NCI-H748 (cell line): ENCODE measurements at regions not wholly inside any gene's neighbourhood (a gene's known extent, or its start where the extent isn't known, plus 50 kb on each side); places are given as distances from the start of the nearest gene placed in this dataset.
"Not testable (repeated sequence)": the region's sequence is repeated elsewhere in the genome, so short reads cannot be mapped to it uniquely, and the experiment has no call there.

ENCODE experiments used
- DNase-seq: peaks from one replicate; lab custom pipeline; 2025; ENCODE audit not compliant: unreplicated experiment; lab: John Stamatoyannopoulos, UW

- no peak for DNase-seq
Measured at GRCh38 chr1:204777591-204777990, 92.1 kb upstream of the LRRN2 start.

GRCh38 chr1:204780630-204781029 is 90.0 kb upstream of the NFASC start:
- DNase-seq = no peak

- DNase-seq = no peak
Measured at GRCh38 chr1:204782118-204782700, 88.5 kb upstream of the NFASC start.

GRCh38 chr1:204785023-204785422 is 85.6 kb upstream of the NFASC start:
- not testable (repeated sequence) for DNase-seq

DNA sequence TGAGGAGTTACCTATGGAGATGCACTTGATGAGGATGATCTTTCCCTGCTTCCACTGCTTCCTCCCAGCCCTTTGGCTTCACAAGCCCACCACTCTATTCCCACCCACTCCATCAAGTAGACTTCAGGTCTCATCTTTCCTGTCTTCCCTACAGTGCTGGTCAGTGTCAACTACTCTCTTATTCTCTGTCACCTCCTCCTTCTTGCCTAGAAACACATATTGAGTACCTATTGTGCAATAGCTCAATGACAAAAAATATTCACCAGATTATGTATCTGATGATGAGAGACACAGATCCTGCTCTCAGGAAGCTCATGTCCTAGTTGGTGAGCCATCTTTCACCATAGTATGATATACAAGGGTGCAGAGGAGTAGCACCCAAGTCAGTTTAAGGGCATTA is 82.2 kb upstream of the NFASC start:
- no peak for DNase-seq

DNA sequence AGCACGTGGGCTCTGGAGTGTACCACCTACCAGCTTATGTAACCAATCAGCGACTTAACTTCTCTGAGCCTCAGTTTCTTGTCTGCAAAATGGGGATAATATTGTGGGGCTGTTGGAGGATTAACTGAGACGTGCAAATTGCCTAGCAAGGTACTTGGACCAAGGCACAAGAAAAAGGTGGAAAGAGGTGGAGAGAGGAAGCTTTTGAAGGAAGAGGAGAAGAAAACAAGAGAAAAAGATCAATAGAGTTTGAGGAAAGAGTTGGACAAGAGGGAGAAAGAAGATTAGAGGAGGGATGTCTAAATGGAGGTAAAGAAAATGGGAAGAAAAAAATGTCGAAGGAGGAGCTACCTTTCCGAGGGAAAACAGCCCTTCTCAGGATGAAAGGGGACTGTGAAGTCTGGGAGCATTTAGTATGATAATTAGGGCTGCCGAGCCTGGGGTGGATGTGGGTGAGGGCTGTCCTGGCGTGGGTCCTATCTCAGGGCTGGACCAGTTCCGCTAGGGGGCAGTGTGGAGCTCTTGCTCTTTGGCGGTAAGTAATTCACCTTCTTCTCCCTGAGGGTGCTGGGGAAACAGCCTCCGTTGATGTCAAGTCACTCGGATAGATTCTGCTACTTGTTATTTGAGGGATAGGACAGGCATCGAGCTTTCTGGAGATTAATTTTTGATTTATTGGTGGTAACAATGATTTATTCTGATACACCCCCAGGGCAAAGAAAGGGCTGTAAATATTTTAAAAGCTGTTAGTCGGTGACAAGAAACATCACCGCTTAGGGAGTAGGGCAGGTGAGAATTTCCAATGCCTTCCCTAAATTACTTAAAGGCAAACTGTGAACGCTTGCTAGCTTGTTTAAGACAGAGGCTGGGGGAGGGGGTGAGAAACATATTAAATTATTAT is 79.0 kb upstream of the NFASC start:
- peak; percentile 55 for DNase-seq

DNA sequence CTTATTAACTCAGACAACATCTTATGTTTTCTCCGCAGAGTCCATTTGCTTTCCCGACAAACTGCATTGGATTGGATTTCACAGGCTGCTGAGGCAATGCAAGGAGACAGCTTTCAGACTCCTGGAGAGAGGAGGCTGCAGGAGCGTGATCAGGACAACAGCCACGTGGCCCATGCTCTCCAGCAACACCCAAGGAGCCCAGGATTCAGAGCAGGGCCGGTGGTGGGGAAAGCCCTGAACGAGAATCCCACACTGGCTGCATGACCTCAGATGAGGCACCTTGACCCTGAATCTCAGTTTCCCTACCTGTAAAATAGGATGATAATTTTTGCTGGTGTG is 78.3 kb upstream of the NFASC start:
- no peak for DNase-seq

GRCh38 chr1:204793259-204793914 is 77.3 kb upstream of the NFASC start:
- DNase-seq = no peak

GRCh38 chr1:204796886-204797285 is 73.8 kb upstream of the NFASC start:
- not testable (repeated sequence) for DNase-seq

- DNase-seq = peak; percentile 17
Measured at GRCh38 chr1:204797401-204797800, 73.3 kb upstream of the NFASC start.

DNA sequence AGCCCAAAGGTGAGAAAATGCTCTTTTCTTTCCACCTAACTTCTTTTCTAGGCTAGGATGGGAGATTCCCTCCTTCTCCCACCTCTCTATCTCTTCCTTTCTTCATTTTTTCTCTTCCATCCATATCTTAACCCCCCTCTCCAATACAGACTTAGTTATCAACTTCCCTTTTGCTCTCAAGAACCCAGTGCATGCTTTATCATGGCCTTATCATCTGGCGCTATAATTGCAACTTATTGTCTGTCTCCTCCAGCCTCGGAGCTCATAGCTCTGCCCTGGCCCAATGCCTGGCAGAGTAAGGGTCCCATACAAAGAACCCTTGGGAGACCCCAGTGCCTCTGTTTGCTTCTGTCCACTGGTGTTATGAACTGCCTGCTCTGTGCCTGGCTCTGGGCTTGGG is 71.0 kb upstream of the NFASC start:
- DNase-seq = no peak

GRCh38 chr1:204801211-204801610 is 69.5 kb upstream of the NFASC start:
- DNase-seq = no peak

DNA sequence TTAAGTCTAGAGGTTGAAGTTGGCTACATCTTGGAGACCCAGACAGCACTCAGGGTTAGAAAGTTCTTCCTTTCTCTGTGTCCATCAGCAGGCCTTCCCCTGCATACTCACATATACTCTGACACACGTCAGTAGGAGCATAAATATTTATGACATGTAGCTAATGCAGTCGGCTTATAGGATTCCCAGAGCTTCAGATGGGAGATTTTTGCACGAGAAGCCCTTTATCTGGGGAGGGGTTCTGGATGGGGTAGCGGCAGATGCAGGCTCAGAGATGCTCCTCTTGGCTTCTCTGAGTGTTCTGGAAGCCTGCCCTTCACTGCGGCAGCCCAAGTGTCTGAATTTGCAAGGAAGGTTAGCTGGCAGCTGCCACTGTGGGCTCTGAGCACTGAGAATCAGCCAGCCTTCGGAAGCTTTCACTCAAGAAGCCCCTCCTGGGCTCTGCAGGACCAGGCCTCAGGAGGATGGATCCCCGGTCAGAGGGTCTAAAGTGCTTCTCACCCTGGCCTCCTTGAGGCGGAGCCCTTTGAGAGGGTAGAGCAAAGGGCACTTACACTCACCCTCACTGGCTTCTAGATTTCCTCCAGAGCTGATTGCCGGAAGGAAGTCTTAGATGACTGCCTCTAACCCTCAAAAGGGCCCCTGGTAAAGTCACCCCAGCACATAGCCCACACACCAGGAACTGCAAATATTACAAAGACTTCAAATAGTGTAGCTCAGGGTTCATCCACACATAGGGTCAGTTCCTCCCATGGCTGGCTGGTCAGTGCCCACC is 68.1 kb upstream of the NFASC start:
- DNase-seq = no peak

DNA sequence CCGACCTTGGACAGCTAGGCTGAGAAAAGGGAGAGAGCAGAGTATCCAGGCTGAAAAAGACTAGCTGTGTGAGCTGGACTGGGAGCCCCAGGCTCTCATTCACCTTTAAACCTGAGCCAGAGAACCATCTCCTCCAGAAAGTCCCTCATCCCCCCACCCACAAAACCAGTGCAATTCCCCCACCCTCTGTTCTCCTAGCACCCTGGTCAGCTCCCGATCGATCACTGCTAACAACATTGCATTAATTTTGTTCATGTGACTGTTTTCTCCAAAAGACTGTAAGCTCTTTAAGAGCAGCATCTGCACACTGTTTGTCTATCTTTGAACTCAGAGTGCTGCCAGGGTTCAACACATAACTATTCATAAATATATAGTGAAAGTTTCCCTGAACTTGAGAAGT is 67.1 kb upstream of the NFASC start:
- DNase-seq = no peak

DNA sequence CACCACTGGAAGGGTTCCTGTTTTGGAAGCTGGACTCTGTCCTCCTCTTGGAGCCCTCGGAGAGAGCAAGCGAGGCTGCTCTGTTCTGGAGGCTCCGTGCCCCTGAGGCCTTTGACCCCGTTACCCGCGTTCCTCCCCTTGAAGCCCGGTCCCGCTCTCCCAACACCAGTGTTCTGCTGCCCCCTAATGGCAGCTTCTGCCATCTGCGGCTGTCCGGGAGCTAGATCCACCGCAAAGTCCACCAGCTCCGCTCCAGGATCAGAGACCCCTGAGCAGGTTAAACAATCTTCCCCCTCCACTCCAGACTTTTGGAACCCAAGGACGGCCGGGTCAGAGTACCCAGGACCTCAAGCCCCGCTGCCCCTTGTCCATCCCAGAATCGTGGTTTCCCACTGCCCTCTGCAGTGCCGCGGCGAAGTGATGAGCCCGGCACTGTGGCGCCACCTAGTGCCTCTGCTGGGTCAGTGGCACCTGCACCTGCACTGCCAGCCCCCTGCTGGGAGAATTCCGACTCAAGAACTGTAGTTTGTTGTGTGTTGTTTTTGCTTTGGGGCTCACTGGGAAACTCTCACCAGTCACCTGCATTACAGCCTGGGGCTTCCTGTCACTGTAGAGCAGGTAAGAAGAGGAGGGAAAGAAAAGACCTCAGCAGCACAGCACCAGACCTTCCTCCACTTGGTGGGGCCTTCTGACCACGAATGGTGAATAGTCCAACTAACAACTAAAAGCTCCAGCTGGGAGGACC is 63.5 kb upstream of the NFASC start:
- DNase-seq = peak; percentile 72

- no peak for DNase-seq
Measured at GRCh38 chr1:204809488-204809887, 61.2 kb upstream of the NFASC start.

- DNase-seq = no peak
Measured at GRCh38 chr1:204812842-204813241, 57.8 kb upstream of the NFASC start.

DNA sequence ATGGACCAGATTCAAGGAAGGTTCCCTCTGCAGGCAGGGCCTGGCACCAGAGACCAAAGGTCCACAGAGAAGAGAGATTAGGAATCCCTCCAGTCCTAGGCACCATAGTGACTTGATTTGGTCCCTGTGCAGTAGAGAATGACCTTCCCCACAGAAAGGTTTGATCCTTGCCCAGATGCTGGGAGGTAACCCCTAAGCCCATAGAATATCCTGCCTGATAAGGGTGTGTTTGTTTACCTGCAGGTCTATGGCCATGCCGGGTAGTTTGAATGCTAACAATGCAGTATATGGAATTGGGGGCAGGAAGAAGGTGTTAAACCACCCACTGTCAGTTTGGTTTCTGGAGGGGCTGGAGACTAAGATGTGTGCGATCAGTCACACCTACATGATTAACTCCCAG is 57.1 kb upstream of the NFASC start:
- DNase-seq = no peak

DNA sequence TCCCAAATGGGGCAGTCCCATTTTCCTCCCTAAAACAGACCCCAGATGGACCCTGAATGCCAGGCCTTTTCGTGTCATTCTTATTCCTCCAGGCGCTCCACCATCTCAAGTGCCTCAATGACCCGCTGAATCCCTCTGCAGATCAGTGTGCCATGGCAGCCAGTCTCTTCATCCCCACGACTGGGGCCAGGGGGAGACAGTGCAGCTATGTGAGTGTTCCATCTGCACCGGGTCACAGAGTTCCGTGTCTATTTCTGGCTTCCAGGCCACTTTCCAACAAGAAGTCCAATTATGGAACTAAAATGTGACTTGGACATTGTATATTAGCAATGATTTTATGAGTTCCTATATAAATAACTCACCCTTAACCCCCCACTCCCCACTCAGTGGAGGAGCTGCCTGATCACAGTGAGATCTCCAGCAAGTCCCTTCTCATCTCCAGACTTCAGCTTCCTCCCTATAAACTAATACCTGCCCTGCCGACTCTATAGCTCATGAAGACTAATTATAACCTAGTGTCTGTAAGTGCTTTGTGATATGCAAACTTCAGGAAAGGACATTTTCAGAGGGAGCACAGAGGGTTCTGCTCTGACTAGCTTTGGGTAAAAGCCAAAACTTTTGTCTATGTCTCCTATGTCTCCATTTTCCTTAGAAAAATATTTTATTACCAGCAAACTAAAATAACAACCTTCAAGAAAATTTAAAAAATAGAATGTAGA is 56.3 kb upstream of the NFASC start:
- no peak for DNase-seq

DNA sequence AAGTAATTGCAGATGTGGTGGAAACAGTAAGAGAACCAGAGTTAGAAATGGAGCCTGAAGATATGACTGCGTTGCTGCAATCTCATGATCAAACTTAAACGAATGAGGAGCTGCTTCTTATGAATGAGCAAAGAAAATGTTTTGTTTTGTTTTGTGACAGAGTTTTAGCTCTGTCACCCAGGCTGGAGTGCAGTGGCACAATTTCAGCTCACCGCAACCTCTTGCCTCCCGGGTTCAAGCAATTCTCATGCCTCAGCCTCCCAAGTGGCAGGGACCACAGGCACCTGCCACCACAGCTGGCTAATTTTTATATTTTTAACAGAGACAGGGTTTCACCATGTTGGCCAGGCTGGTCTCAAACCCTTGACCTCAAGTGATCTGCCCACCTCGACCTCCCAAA is 53.3 kb upstream of the NFASC start:
- no peak for DNase-seq
